SJCRH30 (cell line): ENCODE measurements at regions not wholly inside any gene's neighbourhood (a gene's known extent, or its start where the extent isn't known, plus 50 kb on each side); places are given as distances from the start of the nearest gene placed in this dataset.
"Not testable (repeated sequence)": the region's sequence is repeated elsewhere in the genome, so short reads cannot be mapped to it uniquely, and the experiment has no call there.

Source experiments
- DNase-seq, 2 experiments: peaks; one replicate each; pipeline ENCODE4 v3.0.0-alpha.2; 2015 to 2020
- H3K27ac ChIP-seq: fragments of 250-450 bp; sonication (Bioruptor Pico); 2 replicates; pipeline ENCODE4 v1.5.1; 2020; ENCODE audit warnings: mild to moderate bottlenecking, moderate library complexity
- H3K27me3 ChIP-seq: fragments of 250-450 bp; sonication (Bioruptor Pico); 2 replicates; pipeline ENCODE4 v1.5.1; 2020; ENCODE audit warnings: mild to moderate bottlenecking, moderate library complexity
- H3K36me3 ChIP-seq: fragments of 250-450 bp; sonication (Bioruptor Pico); 2 replicates; pipeline ENCODE4 v1.5.1; 2020; ENCODE audit warnings: mild to moderate bottlenecking, moderate library complexity
- H3K4me1 ChIP-seq: fragments of 250-450 bp; sonication (Bioruptor Pico); 2 replicates; pipeline ENCODE4 v1.5.1; 2020; ENCODE audit warnings: mild to moderate bottlenecking, moderate library complexity
- H3K4me3 ChIP-seq: fragments of 250-450 bp; sonication (Bioruptor Pico); 2 replicates; pipeline ENCODE4 v1.5.1; 2020; ENCODE audit warnings: mild to moderate bottlenecking, moderate library complexity
- H3K9me3 ChIP-seq: fragments of 250-450 bp; sonication (Bioruptor Pico); replicated peaks from 2 replicates; pipeline ENCODE4 v1.5.1; 2020; ENCODE audit warnings: mild to moderate bottlenecking, moderate library complexity

DNA sequence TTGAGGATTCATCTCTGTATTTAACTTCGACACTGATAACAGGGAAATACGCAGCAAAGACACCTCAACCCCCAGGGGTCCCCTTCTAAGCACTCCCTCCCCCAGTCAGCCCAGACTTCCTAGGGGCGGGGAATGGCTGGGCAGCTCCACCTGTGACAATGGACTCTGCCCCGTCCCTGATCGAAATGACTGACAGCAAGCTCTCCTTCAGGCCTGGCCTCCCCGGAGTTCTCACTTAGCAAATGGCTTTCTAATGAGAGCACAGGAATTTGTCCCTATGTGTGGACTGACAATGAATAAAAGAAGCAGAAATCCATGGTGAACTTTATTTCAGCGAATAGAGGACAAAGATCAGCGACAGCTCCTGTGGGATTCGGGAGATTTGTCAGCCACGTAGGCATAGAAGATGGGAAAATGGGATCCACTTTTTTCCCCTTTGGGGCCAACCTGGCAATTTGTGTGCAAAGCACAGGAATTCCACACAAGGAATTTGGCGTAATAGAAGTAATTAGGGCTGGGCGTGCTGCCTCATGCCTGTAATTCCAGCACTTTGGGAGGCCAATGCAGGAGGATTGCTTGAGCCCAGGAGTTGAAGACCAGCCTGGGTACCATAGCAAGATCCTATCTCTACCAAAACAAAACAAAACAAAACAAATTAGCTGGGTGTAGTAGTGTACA, 63.8 kb downstream of the TNFAIP2 start:
- H3K27ac ChIP-seq, result no peak overlapping the region
- H3K36me3 ChIP-seq, result no peaks in the 10 kb centered on the region
- no peaks in the 10 kb centered on the region for H3K9me3 ChIP-seq
- no peak overlapping the region for H3K4me3 ChIP-seq
- H3K27me3 ChIP-seq, result no peaks in the 10 kb centered on the region
- peaks cover 13% of the 10 kb centered on the region for H3K4me1 ChIP-seq
- DNase-seq, result no peak

- no peak overlapping the region for H3K27ac ChIP-seq
- H3K4me3 ChIP-seq, result no peak overlapping the region
- peaks cover 4% of the 10 kb centered on the region; the same call in 1 of the 2 replicates for H3K9me3 ChIP-seq
- H3K4me1 ChIP-seq, result peaks cover 21% of the 10 kb centered on the region
- H3K36me3 ChIP-seq, result no peaks in the 10 kb centered on the region
- DNase-seq, result no peak
- H3K27me3 ChIP-seq, result no peaks in the 10 kb centered on the region
Observed at GRCh38 chr14:103187911-103188310, 64.7 kb downstream of the TNFAIP2 start.

GRCh38 chr14:103188810-103189480, 65.7 kb downstream of the TNFAIP2 start:
- no peak for DNase-seq
- Histone ChIP-seq H3K4me3 (no peak overlapping the region), H3K27me3 (no peaks in the 10 kb centered on the region)

DNA sequence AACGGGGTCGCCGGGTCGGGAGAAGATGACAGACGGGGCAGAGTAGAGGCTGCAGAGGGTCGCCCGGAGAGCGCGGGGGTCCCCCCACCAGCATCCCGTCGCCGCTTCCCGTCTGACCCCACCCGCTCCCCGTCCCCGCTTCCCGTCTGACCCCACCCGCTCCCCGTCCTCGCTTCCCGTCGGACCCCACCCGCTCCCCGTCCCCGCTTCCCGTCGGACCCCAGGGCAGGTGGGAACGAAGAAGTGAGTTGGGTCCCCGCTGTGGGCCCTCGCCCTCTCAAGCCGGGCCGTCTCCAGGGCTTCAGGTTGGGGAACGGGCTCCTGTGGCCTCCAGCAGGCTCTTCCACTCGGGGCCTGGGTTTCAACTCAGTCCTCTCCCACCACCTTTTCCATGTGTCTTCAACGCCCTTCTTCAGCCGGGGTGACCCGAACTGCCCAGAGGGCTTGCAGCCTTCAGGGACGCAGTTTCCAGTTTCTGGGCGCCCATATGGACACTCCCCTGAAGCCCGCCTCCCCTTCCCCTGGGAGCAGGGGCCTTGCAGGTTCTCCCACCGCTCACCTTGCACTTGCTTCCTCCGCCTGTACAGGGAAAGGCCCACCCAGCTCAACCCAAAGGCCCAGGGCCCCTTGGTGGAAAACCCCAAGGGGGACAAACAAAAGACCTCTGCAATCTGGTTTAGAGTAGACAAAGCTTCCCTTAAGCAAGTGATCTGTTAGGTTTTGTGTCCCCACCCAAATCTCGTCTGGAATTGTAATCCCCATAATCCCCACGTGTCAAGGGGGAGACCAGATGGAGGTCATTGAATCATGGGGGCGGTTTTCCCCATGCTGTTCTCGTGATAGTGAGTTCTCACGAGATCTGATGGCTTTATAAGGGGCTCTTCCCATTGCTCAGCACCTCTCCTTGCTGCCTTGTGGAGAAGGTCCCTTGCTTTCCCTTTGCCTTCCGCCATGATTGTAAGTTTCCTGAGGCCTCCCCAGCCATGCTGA, 66.5 kb downstream of the TNFAIP2 start:
- H3K27me3 ChIP-seq, result no peaks in the 10 kb centered on the region
- no peaks in the 10 kb centered on the region for H3K36me3 ChIP-seq
- no peak for DNase-seq
- H3K9me3 ChIP-seq, result peaks cover 8% of the 10 kb centered on the region; the same call in 1 of the 2 replicates
- no peak overlapping the region for H3K4me3 ChIP-seq
- H3K4me1 ChIP-seq, result peaks cover 18% of the 10 kb centered on the region
- no peak overlapping the region for H3K27ac ChIP-seq

More at GRCh38 chr14:103188810-103189480, 65.7 kb downstream of the TNFAIP2 start:
- no peak overlapping the region for H3K27ac ChIP-seq
- H3K9me3 ChIP-seq, result peaks cover 8% of the 10 kb centered on the region; the same call in 1 of the 2 replicates
- H3K4me1 ChIP-seq, result peaks cover 21% of the 10 kb centered on the region
- no peaks in the 10 kb centered on the region for H3K36me3 ChIP-seq

- Histone ChIP-seq H3K4me3 (no peak overlapping the region), H3K36me3 (no peaks in the 10 kb centered on the region), H3K4me1 (peaks cover 10% of the 10 kb centered on the region), H3K9me3 (peaks cover 8% of the 10 kb centered on the region; the same call in 1 of the 2 replicates), H3K27ac (no peak overlapping the region), H3K27me3 (no peaks in the 10 kb centered on the region)
- no peak for DNase-seq
Observed at GRCh38 chr14:103190741-103191140, 67.5 kb downstream of the TNFAIP2 start.

DNA sequence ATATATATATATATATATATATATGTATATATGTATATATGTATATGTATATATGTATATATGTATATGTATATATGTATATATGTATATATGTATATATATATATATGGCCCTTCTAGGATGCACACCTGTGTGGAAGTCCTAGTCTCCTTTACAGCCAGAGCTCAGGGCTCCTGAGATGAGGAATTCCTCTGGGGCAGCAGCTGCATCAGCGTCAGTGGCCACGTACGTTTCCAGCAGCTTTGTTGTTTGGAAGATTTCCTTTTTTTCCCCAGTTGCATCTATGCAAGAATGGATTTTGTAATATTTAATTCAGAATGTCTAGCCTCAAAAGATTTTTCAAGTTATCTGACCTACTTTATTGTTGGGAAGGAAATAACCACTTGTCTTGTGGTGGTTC, 68.6 kb downstream of the TNFAIP2 start:
- Histone ChIP-seq H3K4me3 (no peak overlapping the region), H3K27ac (no peak overlapping the region), H3K9me3 (peaks cover 8% of the 10 kb centered on the region; the same call in 1 of the 2 replicates), H3K4me1 (peaks cover 10% of the 10 kb centered on the region; the same call in 1 of the 2 replicates), H3K36me3 (no peaks in the 10 kb centered on the region), H3K27me3 (no peaks in the 10 kb centered on the region)
- DNase-seq, result no peak

GRCh38 chr14:103192246-103192840, 69.1 kb downstream of the TNFAIP2 start:
- Histone ChIP-seq H3K4me1 (peaks cover 10% of the 10 kb centered on the region; the same call in 1 of the 2 replicates), H3K27me3 (no peaks in the 10 kb centered on the region), H3K9me3 (peaks cover 8% of the 10 kb centered on the region; the same call in 1 of the 2 replicates), H3K36me3 (no peaks in the 10 kb centered on the region), H3K27ac (no peak overlapping the region), H3K4me3 (no peak overlapping the region)
- peak; percentile 69 to 75 for DNase-seq

DNA sequence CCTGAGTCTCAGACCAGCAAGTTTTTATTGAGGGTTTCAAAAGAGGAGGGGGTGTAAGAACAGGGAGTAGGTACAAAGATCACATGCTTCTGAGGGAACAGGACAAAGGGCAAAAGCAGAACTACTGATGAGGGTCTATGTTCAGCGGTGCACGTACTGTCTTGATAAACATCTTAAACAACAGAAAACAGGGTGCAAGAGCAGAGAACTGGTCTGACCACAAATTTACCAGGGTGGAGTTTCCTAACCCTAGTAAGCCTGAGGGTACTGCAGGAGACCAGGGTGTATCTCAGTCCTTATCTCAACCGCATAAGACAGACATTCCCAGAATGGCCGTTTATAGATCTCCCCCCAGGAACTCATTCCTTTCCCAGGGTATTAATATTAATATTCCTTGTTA, 69.6 kb downstream of the TNFAIP2 start:
- H3K4me1 ChIP-seq, H3K27ac ChIP-seq, H3K9me3 ChIP-seq, DNase-seq, H3K27me3 ChIP-seq, H3K36me3 ChIP-seq, H3K4me3 ChIP-seq: not testable (repeated sequence)

GRCh38 chr14:103193491-103193890, 70.2 kb downstream of the TNFAIP2 start:
- H3K4me3 ChIP-seq, H3K9me3 ChIP-seq, DNase-seq, H3K36me3 ChIP-seq, H3K27me3 ChIP-seq, H3K4me1 ChIP-seq, H3K27ac ChIP-seq: not testable (repeated sequence)

GRCh38 chr14:103194256-103195045, 71.2 kb downstream of the TNFAIP2 start:
- Histone ChIP-seq H3K36me3 (no peaks in the 10 kb centered on the region), H3K27me3 (no peaks in the 10 kb centered on the region), H3K9me3 (peaks cover 8% of the 10 kb centered on the region; the same call in 1 of the 2 replicates), H3K27ac (no peak overlapping the region), H3K4me1 (peaks cover 10% of the 10 kb centered on the region; the same call in 1 of the 2 replicates), H3K4me3 (no peak overlapping the region)
- no peak for DNase-seq

DNA sequence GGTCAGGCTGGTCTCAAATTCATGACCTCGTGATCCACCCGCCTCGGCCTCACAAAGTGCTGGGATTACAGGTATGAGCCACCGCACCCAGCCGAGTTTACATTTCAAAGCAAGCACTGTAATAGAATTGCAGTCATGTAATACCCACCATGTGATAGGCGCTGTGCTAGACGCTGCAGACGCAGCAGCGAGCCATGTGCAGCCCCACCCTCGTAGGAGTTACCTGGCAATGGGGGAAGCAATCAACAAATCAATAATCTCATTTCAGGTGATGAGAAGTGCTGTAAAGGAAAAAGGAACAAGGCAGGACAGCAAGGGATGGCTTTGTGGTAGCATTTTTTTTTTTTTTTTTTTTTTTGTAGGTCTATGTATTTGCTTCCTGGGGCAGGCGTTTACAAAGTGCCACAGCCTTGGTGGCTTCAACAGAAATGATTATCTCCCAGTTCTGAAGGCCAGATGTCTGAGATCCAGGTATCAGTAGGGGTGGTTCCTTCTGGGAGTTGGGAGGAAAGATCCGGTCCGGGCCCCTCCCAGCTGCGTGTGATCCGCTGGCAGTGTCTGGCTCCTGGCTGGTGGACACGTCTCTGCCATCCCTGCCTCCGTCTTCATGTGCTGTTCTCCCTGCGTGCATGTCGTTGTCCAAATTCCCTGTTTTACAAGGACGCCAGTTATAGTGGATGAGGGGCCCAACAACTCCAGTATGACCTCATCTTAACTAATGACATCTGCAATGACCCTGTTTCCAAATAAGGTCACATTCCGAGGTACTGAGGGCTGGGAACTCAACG, 72.8 kb downstream of the TNFAIP2 start:
- H3K9me3 ChIP-seq, result peaks cover 8% of the 10 kb centered on the region; the same call in 1 of the 2 replicates
- H3K27me3 ChIP-seq, result no peaks in the 10 kb centered on the region
- no peak overlapping the region for H3K4me3 ChIP-seq
- H3K27ac ChIP-seq, result no peak overlapping the region
- DNase-seq, result no peak
- no peaks in the 10 kb centered on the region for H3K36me3 ChIP-seq
- peaks cover 10% of the 10 kb centered on the region; the same call in 1 of the 2 replicates for H3K4me1 ChIP-seq

- Histone ChIP-seq H3K9me3 (peaks cover 8% of the 10 kb centered on the region; the same call in 1 of the 2 replicates), H3K4me1 (peaks cover 10% of the 10 kb centered on the region; the same call in 1 of the 2 replicates), H3K27me3 (no peaks in the 10 kb centered on the region), H3K27ac (no peak overlapping the region), H3K4me3 (no peak overlapping the region), H3K36me3 (no peaks in the 10 kb centered on the region)
- peak in 1 of 2 experiments; percentile 16 for DNase-seq
Observed at GRCh38 chr14:103196716-103197115, 73.5 kb downstream of the TNFAIP2 start.
